NCI-H2029 (cell line): ENCODE measurements at regions not wholly inside any gene's neighbourhood (a gene's known extent, or its start where the extent isn't known, plus 50 kb on each side); places are given as distances from the start of the nearest gene placed in this dataset.
"Not testable (repeated sequence)": the region's sequence is repeated elsewhere in the genome, so short reads cannot be mapped to it uniquely, and the experiment has no call there.

Experiments
- DNase-seq: peaks from one replicate; lab custom pipeline; 2025; lab: John Stamatoyannopoulos, UW

DNA sequence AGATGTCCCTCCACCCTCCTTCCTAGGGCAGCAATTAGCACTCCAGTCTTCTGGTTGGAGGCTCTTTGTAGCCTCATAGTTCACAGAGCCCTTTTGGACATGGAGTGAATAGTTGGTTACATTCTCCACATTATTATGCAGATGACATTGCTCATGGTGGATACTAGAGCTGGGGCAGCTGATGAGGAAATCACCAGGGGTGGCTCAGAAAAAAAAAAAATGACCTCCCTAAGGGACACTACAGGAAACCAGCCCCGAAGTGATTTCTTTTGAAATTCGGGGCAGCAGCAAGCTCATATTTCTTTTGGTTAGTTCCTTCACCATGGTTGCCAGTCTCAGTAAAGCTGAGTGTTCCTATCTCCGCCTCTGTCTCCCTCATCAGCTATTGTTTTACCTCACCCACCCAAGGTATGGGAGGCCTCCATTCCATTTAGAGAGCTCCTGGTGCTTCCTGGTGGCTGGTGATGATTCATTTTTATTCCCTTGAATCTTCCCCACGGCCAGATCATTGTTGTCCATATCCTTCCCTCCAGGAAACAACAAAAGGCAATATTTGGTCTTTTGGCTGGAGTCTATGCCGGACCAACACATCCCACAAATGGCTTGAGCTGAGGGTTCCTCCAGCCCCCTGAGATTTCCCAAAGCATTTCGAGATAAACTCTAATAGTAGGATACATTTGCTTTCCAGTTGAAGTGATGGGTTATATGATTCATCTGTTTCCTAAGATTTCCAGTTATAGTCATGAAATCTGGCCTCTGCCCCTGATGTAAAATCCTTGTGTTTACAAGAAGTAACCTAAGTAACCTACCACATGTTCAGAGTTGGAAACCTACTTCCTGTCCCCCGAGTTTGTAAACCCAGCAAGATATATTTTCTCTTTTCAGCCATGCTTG lies 56.2 kb upstream of the NID2 start:
- DNase-seq: no peak

DNA sequence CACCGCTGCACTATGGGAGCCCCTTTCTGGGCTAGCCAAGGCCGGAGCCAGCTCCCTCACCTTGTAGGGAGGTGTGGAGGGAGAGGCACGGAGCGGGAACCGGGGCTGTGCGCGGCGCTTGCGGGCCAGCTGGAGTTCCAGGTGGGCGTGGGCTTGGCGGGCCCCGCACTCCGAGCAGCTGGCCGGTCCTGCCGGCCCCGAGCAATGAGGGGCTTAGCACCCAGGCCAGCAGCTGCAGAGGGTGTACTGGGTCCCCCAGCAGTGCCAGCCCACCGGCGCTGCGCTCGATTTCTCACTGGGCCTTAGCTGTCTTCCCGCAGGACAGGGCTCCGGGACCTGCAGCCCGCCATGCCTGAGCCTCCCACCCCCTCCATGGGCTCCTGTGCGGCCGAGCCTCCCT lies 53.3 kb upstream of the NID2 start:
- not testable (repeated sequence) for DNase-seq

DNA sequence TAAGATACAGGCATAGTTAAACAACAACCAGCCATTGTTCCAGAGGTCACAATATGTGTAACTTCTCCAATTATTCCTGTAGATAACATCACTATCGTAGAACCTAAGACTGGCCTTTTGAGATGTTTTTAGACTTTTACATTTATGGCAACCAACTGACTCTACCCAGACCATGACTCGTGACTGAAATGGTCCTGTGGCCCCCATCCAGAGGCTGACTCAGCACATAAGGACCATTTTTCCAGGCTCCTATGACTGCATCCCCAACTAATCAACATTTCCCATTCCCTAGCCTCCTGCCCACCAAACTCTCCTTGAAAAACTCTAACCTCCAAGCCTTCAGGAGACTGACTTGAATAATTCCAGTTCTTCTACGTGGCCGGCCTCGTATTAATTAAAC lies 52.6 kb upstream of the NID2 start:
- DNase-seq: no peak

DNA sequence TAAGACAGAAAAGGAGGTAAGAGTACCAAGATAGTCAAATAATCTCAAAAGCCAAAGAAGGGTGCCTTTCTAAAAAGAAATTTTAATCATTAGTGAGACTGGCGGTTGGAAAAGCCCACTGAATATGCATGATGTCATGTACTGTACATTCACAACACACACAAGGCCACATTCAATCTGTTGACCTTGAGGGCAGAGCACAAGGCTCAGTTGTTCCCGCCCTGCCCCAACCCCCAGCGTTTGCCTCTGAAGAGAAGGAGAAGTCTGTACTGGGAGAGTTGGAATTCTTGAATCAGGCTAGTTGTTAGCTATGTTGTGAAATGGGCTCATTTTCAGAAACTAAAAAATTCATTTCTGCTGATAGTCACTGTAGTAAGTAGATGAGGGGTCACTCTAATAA lies 50.2 kb upstream of the NID2 start:
- DNase-seq: no peak
